Stimulated activated CD8-positive, alpha-beta memory T cell treated with anti-CD3 and anti-CD28 coated beads, Interleukin-15, amount 100 ng/mL, for 24 hours (primary cell): ENCODE measurements at regions not wholly inside any gene's neighbourhood (a gene's known extent, or its start where the extent isn't known, plus 50 kb on each side); places are given as distances from the start of the nearest gene placed in this dataset.
"Not testable (repeated sequence)": the region's sequence is repeated elsewhere in the genome, so short reads cannot be mapped to it uniquely, and the experiment has no call there.

Experiments used
- DNase-seq: peaks from one replicate; pipeline ENCODE4 v3.0.0-alpha.2; 2020; ENCODE audit warnings: low read depth

GRCh38 chr4:141459020-141459419, 177.4 kb upstream of the IL15 start:
- DNase-seq: no peak

- no peak for DNase-seq
Measured at GRCh38 chr4:141462361-141462760, 174.0 kb upstream of the IL15 start.

GRCh38 chr4:141463678-141464077, 172.7 kb upstream of the IL15 start:
- DNase-seq: no peak

- DNase-seq: no peak
Measured at GRCh38 chr4:141464366-141464765, 172.0 kb upstream of the IL15 start.

GRCh38 chr4:141465171-141465570, 171.2 kb upstream of the IL15 start:
- DNase-seq: no peak

GRCh38 chr4:141467225-141467624, 169.2 kb upstream of the IL15 start:
- no peak for DNase-seq

GRCh38 chr4:141469392-141469791, 167.0 kb upstream of the IL15 start:
- DNase-seq: no peak

GRCh38 chr4:141473026-141473540, 163.3 kb upstream of the IL15 start:
- no peak for DNase-seq

GRCh38 chr4:141473952-141474351, 162.4 kb upstream of the IL15 start:
- no peak for DNase-seq

- DNase-seq: no peak
Measured at GRCh38 chr4:141480950-141481349, 155.4 kb upstream of the IL15 start.

- not testable (repeated sequence) for DNase-seq
Measured at GRCh38 chr4:141484298-141484697, 152.1 kb upstream of the IL15 start.

GRCh38 chr4:141486375-141486997, 149.9 kb upstream of the IL15 start:
- no peak for DNase-seq

- no peak for DNase-seq
Measured at GRCh38 chr4:141497627-141498026, 138.8 kb upstream of the IL15 start.

- no peak for DNase-seq
Measured at GRCh38 chr4:141499261-141499853, 137.0 kb upstream of the IL15 start.

GRCh38 chr4:141501395-141501794, 135.0 kb upstream of the IL15 start:
- no peak for DNase-seq

GRCh38 chr4:141501931-141502330, 134.5 kb upstream of the IL15 start:
- DNase-seq: no peak

GRCh38 chr4:141502755-141503154, 133.6 kb upstream of the IL15 start:
- DNase-seq: no peak

GRCh38 chr4:141503260-141503659, 133.1 kb upstream of the IL15 start:
- no peak for DNase-seq

- DNase-seq: no peak
Measured at GRCh38 chr4:141511055-141511454, 125.3 kb upstream of the IL15 start.

GRCh38 chr4:141513866-141514265, 122.5 kb upstream of the IL15 start:
- DNase-seq: no peak

- DNase-seq: no peak
Measured at GRCh38 chr4:141518222-141518621, 118.2 kb upstream of the IL15 start.

GRCh38 chr4:141524116-141524515, 112.3 kb upstream of the IL15 start:
- DNase-seq: no peak

GRCh38 chr4:141524841-141525240, 111.5 kb upstream of the IL15 start:
- no peak for DNase-seq

GRCh38 chr4:141530627-141531026, 105.8 kb upstream of the IL15 start:
- DNase-seq: no peak
